Endothelial cell of umbilical vein (primary cell): ENCODE measurements at regions not wholly inside any gene's neighbourhood (a gene's known extent, or its start where the extent isn't known, plus 50 kb on each side); places are given as distances from the start of the nearest gene placed in this dataset.

Source experiments
- BruUV-seq: library from RNA; stranded (reverse); fragments of 400-500 nt; replicated peaks from 2 replicates; lab custom pipeline; 2021; lab: Mats Ljungman, UMichigan
- CTCF ChIA-PET: fragments of 300-600, 350-600 bp; sonication (Branson Sonifier 250); formaldehyde crosslinking; loops from one replicate; lab custom pipeline; 2021; ENCODE audit warnings: antibody characterized with exemption, inconsistent platforms; lab: Charles Lee
- POLR2A ChIA-PET: fragments of 300-600, 350-600 bp; sonication (Branson Sonifier 250); formaldehyde crosslinking; loops from one replicate; lab custom pipeline; 2021; ENCODE audit warnings: antibody characterized with exemption, inconsistent platforms; lab: Charles Lee
- DNase-seq: peaks from one replicate; pipeline ENCODE4 v3.0.0-alpha.2; 2011; ENCODE audit warnings: low read depth, low spot score
- FAIRE-seq: peaks from 2 replicates; lab custom pipeline; 2011; peaks lifted over from hg19 to GRCh38; lab: Jason Lieb, UNC
- H2AFZ ChIP-seq: 2 replicates; pipeline ENCODE4 v1.6.0; 2012; ENCODE audit warnings: low read depth, low read length, control low read depth, inconsistent platforms
- H3K27ac ChIP-seq: 2 replicates; pipeline ENCODE4 v1.5.1; 2011; ENCODE audit warnings: low read depth, mild to moderate bottlenecking, control low read depth, low read length, moderate library complexity; ENCODE audit not compliant: insufficient read depth
- H3K27me3 ChIP-seq, 2 experiments: 2 replicates each; pipeline versions ENCODE4 v1.6.0 to v1.6.1; 2011; ENCODE audit warnings: low read length in 2 of 2, mixed read lengths in 1 of 2; ENCODE audit not compliant: control insufficient read depth in 2 of 2, insufficient read depth in 2 of 2
- H3K36me3 ChIP-seq, 2 experiments: 2 replicates in 1 of 2; 3 replicates in 1 of 2; pipeline ENCODE4 v1.5.1; 2011; ENCODE audit warnings: low read length in 2 of 2, mild to moderate bottlenecking in 1 of 2, moderate library complexity in 1 of 2; ENCODE audit not compliant: control insufficient read depth in 2 of 2, insufficient read depth in 2 of 2; ENCODE audit errors: extremely low read depth in 1 of 2
- H3K4me1 ChIP-seq: 3 replicates; pipeline ENCODE4 v1.5.1; 2011; ENCODE audit warnings: mild to moderate bottlenecking, low read length; ENCODE audit not compliant: control insufficient read depth, insufficient read depth; ENCODE audit errors: extremely low read depth
- H3K4me2 ChIP-seq: 2 replicates; pipeline ENCODE4 v1.6.1; 2011; ENCODE audit warnings: low read length, control low read depth, mixed read lengths; ENCODE audit not compliant: insufficient read depth
- H3K4me3 ChIP-seq, 3 experiments: fragments of 200-600 bp in 1 of 3; sonication (generic), shearing (Covaris generic) in 1 of 3; replicated peaks in 1 of 3; 2 replicates each; pipeline ENCODE4 v1.5.1; 2011 to 2016; ENCODE audit warnings: control low read depth in 3 of 3, low read length in 3 of 3, mild to moderate bottlenecking in 2 of 3, inconsistent platforms in 1 of 3, low read depth in 1 of 3, moderate library complexity in 1 of 3; ENCODE audit not compliant: insufficient read depth in 1 of 3
- H3K79me2 ChIP-seq: 2 replicates; pipeline ENCODE4 v1.6.0; 2012; ENCODE audit warnings: low read length, inconsistent platforms; ENCODE audit not compliant: control insufficient read depth, insufficient read depth
- H3K9ac ChIP-seq: replicated peaks from 2 replicates; pipeline ENCODE3; 2011; ENCODE audit warnings: low read length, control low read depth; ENCODE audit not compliant: insufficient read depth; ENCODE audit errors: extremely low read depth
- H3K9me1 ChIP-seq: replicated peaks from 3 replicates; pipeline ENCODE4 v1.6.0; 2011; ENCODE audit warnings: mild to moderate bottlenecking, low read length; ENCODE audit not compliant: control insufficient read depth, insufficient read depth; ENCODE audit errors: extremely low read depth
- H3K9me3 ChIP-seq: replicated peaks from 2 replicates; pipeline ENCODE4 v1.5.1; 2012; ENCODE audit warnings: low read length, inconsistent platforms; ENCODE audit not compliant: control insufficient read depth, insufficient read depth
- H4K20me1 ChIP-seq: replicated peaks from 2 replicates; pipeline ENCODE3; 2011; ENCODE audit warnings: mild to moderate bottlenecking, low read length; ENCODE audit not compliant: control insufficient read depth, insufficient read depth; ENCODE audit errors: extremely low read depth
- EZH2 ChIP-seq: IDR thresholded peaks from 2 replicates; pipeline ENCODE4 v1.6.1; 2012; ENCODE audit warnings: borderline replicate concordance, low read depth, mild to moderate bottlenecking, moderate library complexity, low read length, inconsistent platforms; ENCODE audit not compliant: severe bottlenecking
- FOS ChIP-seq: IDR thresholded peaks from 2 replicates; pipeline ENCODE4 v1.6.1; 2011; ENCODE audit warnings: mild to moderate bottlenecking, low read length, moderate library complexity, borderline replicate concordance; ENCODE audit not compliant: insufficient read depth
- GATA2 ChIP-seq: IDR thresholded peaks from 2 replicates; pipeline ENCODE4 v1.7.0; 2011; ENCODE audit warnings: low read depth, mild to moderate bottlenecking, moderate library complexity, mixed read lengths, low read length; ENCODE audit not compliant: insufficient read length, insufficient read depth
- JUN ChIP-seq: IDR thresholded peaks from 2 replicates; pipeline ENCODE4 v1.6.1; 2011; ENCODE audit warnings: borderline replicate concordance, low read depth; ENCODE audit not compliant: insufficient read length, insufficient read depth
- MYC ChIP-seq: IDR thresholded peaks from one replicate; pipeline ENCODE4 v1.6.1; 2011; ENCODE audit warnings: mild to moderate bottlenecking, low read depth, low read length
- POLR2A ChIP-seq: IDR thresholded peaks from 2 replicates; pipeline ENCODE4 v1.6.1; 2012; ENCODE audit warnings: low read depth, mild to moderate bottlenecking, control low read depth, low read length
- POLR2AphosphoS5 ChIP-seq: IDR thresholded peaks from 2 replicates; pipeline ENCODE4 v1.6.1; 2012; ENCODE audit warnings: low read depth, mild to moderate bottlenecking, control low read depth, low read length, moderate library complexity; ENCODE audit not compliant: insufficient read depth
- dilution Hi-C: fragments of 300-500 bp; cut with MboI; formaldehyde crosslinking; loops from one replicate; pipeline ENCODE4 v1.15.0; 2019; ENCODE audit warnings: low sequenced_read_pairs; ENCODE audit not compliant: extremely low pct_ligation_motif_present
- intact Hi-C: fragments of 100-400 bp; cut with micrococcal nuclease; formaldehyde crosslinking; loops from one replicate; pipeline ENCODE4 v1.10.0; 2022
- TF ChIP-seq, protein P1 (sequence below): IDR thresholded peaks from 2 replicates; pipeline ENCODE4 v1.6.1; 2011; ENCODE audit not compliant: insufficient read depth, insufficient read length
- TF ChIP-seq, protein P2 (sequence below), 2 donors: IDR thresholded peaks; 1 replicate in 1 of 2; 2 replicates in 1 of 2; pipeline ENCODE4 v1.5.1; 2011; ENCODE audit warnings: low read length in 2 of 2, mild to moderate bottlenecking in 2 of 2, moderate library complexity in 2 of 2, control low read depth in 1 of 2, inconsistent platforms in 1 of 2, low read depth in 1 of 2; ENCODE audit not compliant: insufficient read depth in 1 of 2; ENCODE audit errors: extremely low read depth in 1 of 2

DNA sequence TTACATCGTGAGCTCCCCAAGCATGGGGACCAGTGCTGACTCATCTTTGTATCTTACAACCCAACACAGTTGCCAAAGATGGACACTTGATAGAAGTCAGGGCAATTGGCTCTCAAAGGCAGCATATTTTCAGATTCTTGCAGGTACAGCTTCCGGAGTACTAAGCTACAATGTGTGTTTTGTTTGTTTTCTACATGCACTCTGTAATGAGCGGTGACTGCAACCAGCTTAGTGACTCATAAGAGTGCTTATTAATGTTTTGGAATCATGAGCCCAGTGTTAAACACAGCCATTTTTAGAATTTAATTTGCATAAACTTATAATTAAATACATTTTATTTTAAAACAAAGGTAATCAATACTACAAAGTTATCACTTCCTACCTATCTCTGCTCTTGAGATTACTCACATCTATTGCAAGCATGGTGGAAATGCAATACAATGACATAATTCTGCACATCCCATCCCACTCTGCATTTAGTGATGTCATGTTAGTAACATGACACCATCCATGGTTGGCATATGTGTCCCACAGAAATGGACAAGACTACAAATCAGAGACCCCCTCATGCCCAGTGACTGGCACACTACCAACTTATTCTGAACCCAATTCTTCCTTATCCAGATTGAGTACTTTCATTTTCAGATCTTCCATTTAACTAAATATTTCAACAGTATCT lies 399.8 kb upstream of the ST6GAL2 start:
- ChIA-PET CTCF (no interaction called here), POLR2A (no interaction called here)
- no peak overlapping the region for H3K27ac ChIP-seq
- H3K36me3 ChIP-seq: no peaks in the 10 kb centered on the region
- dilution Hi-C loops: no loop called here
- DNase-seq (no peak), FAIRE-seq (no peak)
- TF ChIP-seq MYC (no peak), JUN (no peak), GATA2 (no peak), EZH2 (no peak), POLR2AphosphoS5 (no peak), POLR2A (no peak), FOS (no peak)
- TF ChIP-seq, protein P1, sequence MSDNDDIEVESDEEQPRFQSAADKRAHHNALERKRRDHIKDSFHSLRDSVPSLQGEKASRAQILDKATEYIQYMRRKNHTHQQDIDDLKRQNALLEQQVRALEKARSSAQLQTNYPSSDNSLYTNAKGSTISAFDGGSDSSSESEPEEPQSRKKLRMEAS: no peak
- TF ChIP-seq, protein P2, sequence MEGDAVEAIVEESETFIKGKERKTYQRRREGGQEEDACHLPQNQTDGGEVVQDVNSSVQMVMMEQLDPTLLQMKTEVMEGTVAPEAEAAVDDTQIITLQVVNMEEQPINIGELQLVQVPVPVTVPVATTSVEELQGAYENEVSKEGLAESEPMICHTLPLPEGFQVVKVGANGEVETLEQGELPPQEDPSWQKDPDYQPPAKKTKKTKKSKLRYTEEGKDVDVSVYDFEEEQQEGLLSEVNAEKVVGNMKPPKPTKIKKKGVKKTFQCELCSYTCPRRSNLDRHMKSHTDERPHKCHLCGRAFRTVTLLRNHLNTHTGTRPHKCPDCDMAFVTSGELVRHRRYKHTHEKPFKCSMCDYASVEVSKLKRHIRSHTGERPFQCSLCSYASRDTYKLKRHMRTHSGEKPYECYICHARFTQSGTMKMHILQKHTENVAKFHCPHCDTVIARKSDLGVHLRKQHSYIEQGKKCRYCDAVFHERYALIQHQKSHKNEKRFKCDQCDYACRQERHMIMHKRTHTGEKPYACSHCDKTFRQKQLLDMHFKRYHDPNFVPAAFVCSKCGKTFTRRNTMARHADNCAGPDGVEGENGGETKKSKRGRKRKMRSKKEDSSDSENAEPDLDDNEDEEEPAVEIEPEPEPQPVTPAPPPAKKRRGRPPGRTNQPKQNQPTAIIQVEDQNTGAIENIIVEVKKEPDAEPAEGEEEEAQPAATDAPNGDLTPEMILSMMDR (IDR thresholded peaks at IDR 0.05; ENCODE audit: extremely low read depth in 1 of 2, insufficient read depth in 1 of 2, low read depth in 1 of 2, low read length in 2 of 2): no peak
- no TSS peak for BruUV-seq
- no peak overlapping the region for H3K9ac ChIP-seq
- no peak overlapping the region for H3K4me3 ChIP-seq
- no peaks in the 10 kb centered on the region for H4K20me1 ChIP-seq
- no peaks in the 10 kb centered on the region for H3K9me1 ChIP-seq
- no peak overlapping the region for H2AFZ ChIP-seq
- no peaks in the 10 kb centered on the region for H3K27me3 ChIP-seq
- H3K9me3 ChIP-seq: peaks cover 4% of the 10 kb centered on the region
- no peak overlapping the region for H3K4me2 ChIP-seq
- no peaks in the 10 kb centered on the region for H3K79me2 ChIP-seq
- no peaks in the 10 kb centered on the region for H3K4me1 ChIP-seq
- intact Hi-C loops: no loop called here
